MM.1S (cell line): ENCODE measurements at regions not wholly inside any gene's neighbourhood (a gene's known extent, or its start where the extent isn't known, plus 50 kb on each side); places are given as distances from the start of the nearest gene placed in this dataset.

Experiments
- EZH2 ChIP-seq: fragments of 300-600 bp; sonication (generic); optimal IDR thresholded peaks from 2 replicates; pipeline ENCODE3; 2017; ENCODE audit warnings: low read depth, mild to moderate bottlenecking, antibody characterized with exemption, low read length, mixed read lengths
- EZH2phosphoT487 ChIP-seq: fragments of 300-600 bp; sonication (generic); IDR thresholded peaks from 2 replicates; pipeline ENCODE4 v1.6.1; 2018; ENCODE audit warnings: antibody characterized with exemption, low read length
- TF ChIP-seq, protein P1 (sequence below): fragments of 300-600 bp; sonication (generic); IDR thresholded peaks from 2 replicates; pipeline ENCODE4 v1.5.1; 2016; ENCODE audit warnings: antibody characterized with exemption, low read length, mixed read lengths

DNA sequence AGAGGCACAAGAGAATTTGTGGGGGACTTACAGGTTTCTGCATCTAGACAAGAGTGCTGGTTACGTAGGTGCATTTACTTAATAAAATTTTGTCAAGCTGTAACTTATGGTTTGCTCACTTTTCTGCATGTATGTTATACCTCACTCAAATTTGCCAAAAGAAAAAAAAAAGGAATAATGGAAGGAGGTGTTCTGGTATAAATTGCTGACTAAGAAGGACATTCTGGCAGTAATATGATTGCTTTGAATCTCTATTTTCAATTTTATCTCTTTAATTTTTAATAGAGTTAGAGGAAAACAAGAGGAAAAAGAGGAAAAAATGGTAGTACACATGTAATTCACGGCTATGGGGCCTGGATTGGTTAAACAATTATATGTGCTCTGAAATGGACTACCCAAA, 119.5 kb downstream of the DUSP10 start:
- TF ChIP-seq, protein P1, sequence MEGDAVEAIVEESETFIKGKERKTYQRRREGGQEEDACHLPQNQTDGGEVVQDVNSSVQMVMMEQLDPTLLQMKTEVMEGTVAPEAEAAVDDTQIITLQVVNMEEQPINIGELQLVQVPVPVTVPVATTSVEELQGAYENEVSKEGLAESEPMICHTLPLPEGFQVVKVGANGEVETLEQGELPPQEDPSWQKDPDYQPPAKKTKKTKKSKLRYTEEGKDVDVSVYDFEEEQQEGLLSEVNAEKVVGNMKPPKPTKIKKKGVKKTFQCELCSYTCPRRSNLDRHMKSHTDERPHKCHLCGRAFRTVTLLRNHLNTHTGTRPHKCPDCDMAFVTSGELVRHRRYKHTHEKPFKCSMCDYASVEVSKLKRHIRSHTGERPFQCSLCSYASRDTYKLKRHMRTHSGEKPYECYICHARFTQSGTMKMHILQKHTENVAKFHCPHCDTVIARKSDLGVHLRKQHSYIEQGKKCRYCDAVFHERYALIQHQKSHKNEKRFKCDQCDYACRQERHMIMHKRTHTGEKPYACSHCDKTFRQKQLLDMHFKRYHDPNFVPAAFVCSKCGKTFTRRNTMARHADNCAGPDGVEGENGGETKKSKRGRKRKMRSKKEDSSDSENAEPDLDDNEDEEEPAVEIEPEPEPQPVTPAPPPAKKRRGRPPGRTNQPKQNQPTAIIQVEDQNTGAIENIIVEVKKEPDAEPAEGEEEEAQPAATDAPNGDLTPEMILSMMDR, result no peak
- TF ChIP-seq EZH2 (no peak), EZH2phosphoT487 (no peak)
